Thoracic aorta (tissue), 2 donors: ENCODE measurements at regions not wholly inside any gene's neighbourhood (a gene's known extent, or its start where the extent isn't known, plus 50 kb on each side); places are given as distances from the start of the nearest gene placed in this dataset.

Source experiments
- ATAC-seq: fragments of 150-250 bp; one replicate; pipeline ENCODE4 v1.8.0; 2017; ENCODE audit warnings: low read depth; ENCODE audit not compliant: insufficient number of reproducible peaks, low FRiP score
- DNase-seq: peaks from one replicate; pipeline ENCODE4 v3.0.0-alpha.2; 2020; ENCODE audit warnings: low spot score
- H3K27ac ChIP-seq, 2 donors: fragments of 200-600 bp; sonication (generic); 1 replicate in 1 of 2; 2 replicates in 1 of 2; pipeline ENCODE4 v1.5.1; 2016; ENCODE audit warnings: mild to moderate bottlenecking in 2 of 2, moderate library complexity in 2 of 2
- H3K27me3 ChIP-seq: fragments of 200-600 bp; sonication (generic); replicated peaks from 2 replicates; pipeline ENCODE4 v1.6.0; 2016; ENCODE audit warnings: mild to moderate bottlenecking; ENCODE audit not compliant: insufficient read depth
- H3K36me3 ChIP-seq: fragments of 200-600 bp; sonication (generic); one replicate; pipeline ENCODE4 v1.5.1; 2016
- H3K4me1 ChIP-seq, 2 donors: fragments of 200-600 bp; sonication (generic); 1 replicate in 1 of 2; 2 replicates in 1 of 2; pipeline versions ENCODE4 v1.5.1 to v1.6.0; 2016; ENCODE audit warnings: low read depth in 2 of 2, mild to moderate bottlenecking in 1 of 2; ENCODE audit not compliant: control insufficient read depth in 1 of 2
- H3K4me3 ChIP-seq: fragments of 200-600 bp; sonication (generic); 2 replicates; pipeline ENCODE4 v1.5.1; 2016; ENCODE audit warnings: mild to moderate bottlenecking
- H3K9me3 ChIP-seq: fragments of 200-600 bp; sonication (generic); 2 replicates; pipeline ENCODE4 v1.5.1; 2016
- TF ChIP-seq, protein P1 (sequence below): fragments of 200-600 bp; sonication (generic); IDR thresholded peaks from one replicate; pipeline ENCODE4 v1.5.1; 2019; ENCODE audit warnings: antibody characterized with exemption

DNA sequence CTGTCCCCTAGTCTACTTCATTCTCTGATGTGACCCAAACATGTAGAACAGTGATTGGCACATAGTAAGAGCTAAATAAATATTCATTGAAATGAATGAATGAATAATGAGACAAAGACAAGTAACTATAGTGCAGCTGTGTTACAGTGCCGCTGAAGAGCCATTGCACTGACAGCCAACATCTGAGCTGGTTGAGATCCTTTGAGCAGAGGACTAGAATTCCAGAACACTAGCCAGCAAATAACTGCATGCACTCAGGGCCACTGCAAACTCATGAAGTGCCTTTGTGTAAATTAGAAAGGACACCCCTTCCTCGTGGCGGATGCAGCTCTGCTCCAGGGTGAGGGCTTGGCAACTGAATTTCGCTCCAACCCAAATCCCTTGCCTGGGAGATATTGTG lies 230.3 kb upstream of the CDYL start:
- TF ChIP-seq, protein P1, sequence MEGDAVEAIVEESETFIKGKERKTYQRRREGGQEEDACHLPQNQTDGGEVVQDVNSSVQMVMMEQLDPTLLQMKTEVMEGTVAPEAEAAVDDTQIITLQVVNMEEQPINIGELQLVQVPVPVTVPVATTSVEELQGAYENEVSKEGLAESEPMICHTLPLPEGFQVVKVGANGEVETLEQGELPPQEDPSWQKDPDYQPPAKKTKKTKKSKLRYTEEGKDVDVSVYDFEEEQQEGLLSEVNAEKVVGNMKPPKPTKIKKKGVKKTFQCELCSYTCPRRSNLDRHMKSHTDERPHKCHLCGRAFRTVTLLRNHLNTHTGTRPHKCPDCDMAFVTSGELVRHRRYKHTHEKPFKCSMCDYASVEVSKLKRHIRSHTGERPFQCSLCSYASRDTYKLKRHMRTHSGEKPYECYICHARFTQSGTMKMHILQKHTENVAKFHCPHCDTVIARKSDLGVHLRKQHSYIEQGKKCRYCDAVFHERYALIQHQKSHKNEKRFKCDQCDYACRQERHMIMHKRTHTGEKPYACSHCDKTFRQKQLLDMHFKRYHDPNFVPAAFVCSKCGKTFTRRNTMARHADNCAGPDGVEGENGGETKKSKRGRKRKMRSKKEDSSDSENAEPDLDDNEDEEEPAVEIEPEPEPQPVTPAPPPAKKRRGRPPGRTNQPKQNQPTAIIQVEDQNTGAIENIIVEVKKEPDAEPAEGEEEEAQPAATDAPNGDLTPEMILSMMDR: no peak
- no peaks in the 10 kb centered on the region for H3K36me3 ChIP-seq
- H3K4me3 ChIP-seq: no peak overlapping the region
- no peaks in the 10 kb centered on the region for H3K27me3 ChIP-seq
- DNase-seq (no peak), ATAC-seq (no peak)
- H3K9me3 ChIP-seq: no peaks in the 10 kb centered on the region
- no peak overlapping the region for H3K27ac ChIP-seq
- no peaks in the 10 kb centered on the region for H3K4me1 ChIP-seq

DNA sequence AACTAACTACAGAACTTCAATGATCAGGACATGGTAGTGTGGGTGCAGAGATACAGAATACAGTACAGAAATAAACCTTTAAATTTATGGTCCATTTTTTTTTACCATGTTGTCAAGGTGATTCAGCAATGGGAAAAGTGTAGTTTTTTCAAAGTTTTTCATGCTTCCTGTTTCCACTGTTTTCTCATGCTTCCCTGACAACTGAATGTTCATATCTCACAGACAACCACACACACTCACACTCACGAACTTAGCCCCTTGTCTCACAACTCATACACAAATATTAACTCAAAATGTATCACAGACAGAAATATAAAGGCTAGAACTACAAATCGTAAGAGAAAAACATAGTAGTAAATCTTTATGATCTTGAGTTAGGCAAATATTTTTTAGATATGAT lies 232.6 kb upstream of the CDYL start:
- TF ChIP-seq, protein P1: no peak
- Histone ChIP-seq H3K27me3 (no peaks in the 10 kb centered on the region), H3K4me3 (no peak overlapping the region), H3K9me3 (no peaks in the 10 kb centered on the region), H3K36me3 (no peaks in the 10 kb centered on the region), H3K4me1 (no peaks in the 10 kb centered on the region), H3K27ac (no peak overlapping the region)
- ATAC-seq (no peak), DNase-seq (no peak)

DNA sequence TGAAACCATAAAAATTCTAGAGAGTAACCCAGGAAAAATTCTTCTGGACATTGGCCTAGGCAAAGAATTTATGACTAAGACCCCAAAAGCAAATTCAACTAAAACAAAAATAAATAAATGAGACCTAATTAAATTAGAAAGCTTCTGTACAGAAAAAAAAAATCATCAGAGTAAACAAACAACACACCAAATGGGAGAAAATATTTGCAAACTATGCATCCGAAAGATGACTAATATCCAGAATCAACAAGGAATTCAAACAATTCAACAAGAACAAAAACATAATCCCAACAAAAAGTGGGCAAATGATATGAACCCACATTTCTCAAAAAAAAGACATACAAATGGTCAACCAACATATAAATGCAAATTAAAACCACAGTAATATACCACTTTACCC lies 242.6 kb upstream of the CDYL start:
- no peak overlapping the region for H3K4me3 ChIP-seq
- TF ChIP-seq, protein P1: no peak
- no peak overlapping the region for H3K27ac ChIP-seq
- no peaks in the 10 kb centered on the region for H3K36me3 ChIP-seq
- no peaks in the 10 kb centered on the region for H3K9me3 ChIP-seq
- DNase-seq (no peak), ATAC-seq (no peak)
- H3K4me1 ChIP-seq: no peaks in the 10 kb centered on the region
- no peaks in the 10 kb centered on the region for H3K27me3 ChIP-seq

DNA sequence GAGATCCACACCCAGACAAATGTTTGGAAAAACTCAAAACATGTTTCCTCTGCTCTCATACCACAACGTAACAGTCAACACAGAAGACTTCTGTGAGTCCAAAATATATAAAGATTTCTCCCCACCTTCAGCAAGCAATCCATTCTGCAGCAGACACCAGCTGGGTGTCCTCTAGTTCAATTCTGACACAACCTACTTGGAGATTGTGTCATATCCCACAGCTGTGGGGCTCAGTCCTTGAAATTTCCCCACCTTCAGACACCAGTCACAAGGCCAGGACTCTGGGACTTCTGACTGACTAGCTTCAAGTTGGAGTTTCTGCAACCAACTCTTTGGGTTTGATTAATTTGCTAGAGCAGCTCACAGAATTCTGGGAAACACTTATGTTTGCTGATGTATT lies 244.8 kb upstream of the CDYL start:
- Histone ChIP-seq H3K27ac (no peak overlapping the region), H3K4me3 (no peak overlapping the region), H3K9me3 (no peaks in the 10 kb centered on the region), H3K27me3 (no peaks in the 10 kb centered on the region), H3K36me3 (no peaks in the 10 kb centered on the region), H3K4me1 (no peaks in the 10 kb centered on the region)
- DNase-seq: no peak
- no peak for ATAC-seq
- TF ChIP-seq, protein P1: no peak

DNA sequence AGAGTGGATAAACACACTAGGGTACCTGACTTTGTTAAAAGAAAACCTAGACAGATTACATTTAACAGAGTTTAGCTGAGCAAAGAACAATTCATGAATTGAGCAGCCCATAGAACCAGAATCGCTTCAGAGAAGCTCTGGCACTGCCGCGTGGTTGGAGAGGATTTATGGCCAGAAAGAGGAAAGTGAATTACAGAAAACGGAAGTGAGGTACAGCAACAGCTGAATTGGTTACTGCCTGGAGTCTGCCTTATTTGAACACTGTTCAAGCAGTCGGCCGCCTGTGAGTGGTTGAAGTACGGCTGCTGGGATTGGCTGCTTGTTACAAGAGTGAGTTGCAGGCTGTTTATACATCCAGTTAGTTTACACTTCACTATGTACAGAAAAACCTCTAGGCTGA lies 253.8 kb upstream of the CDYL start:
- ATAC-seq: no peak
- H3K36me3 ChIP-seq: no peaks in the 10 kb centered on the region
- TF ChIP-seq, protein P1: no peak
- no peaks in the 10 kb centered on the region for H3K9me3 ChIP-seq
- H3K4me1 ChIP-seq: no peaks in the 10 kb centered on the region
- no peak overlapping the region for H3K4me3 ChIP-seq
- no peaks in the 10 kb centered on the region for H3K27me3 ChIP-seq
- no peak overlapping the region for H3K27ac ChIP-seq
- no peak for DNase-seq
